HK-2 (cell line): ENCODE measurements at regions not wholly inside any gene's neighbourhood (a gene's known extent, or its start where the extent isn't known, plus 50 kb on each side); places are given as distances from the start of the nearest gene placed in this dataset.
"Not testable (repeated sequence)": the region's sequence is repeated elsewhere in the genome, so short reads cannot be mapped to it uniquely, and the experiment has no call there.

Source experiments
- DNase-seq: peaks from one replicate; pipeline ENCODE4 v3.0.0-alpha.2; 2018; ENCODE audit not compliant: unreplicated experiment

GRCh38 chrX:11836284-11836683 is 78.2 kb downstream of the MSL3 start:
- no peak for DNase-seq

DNA sequence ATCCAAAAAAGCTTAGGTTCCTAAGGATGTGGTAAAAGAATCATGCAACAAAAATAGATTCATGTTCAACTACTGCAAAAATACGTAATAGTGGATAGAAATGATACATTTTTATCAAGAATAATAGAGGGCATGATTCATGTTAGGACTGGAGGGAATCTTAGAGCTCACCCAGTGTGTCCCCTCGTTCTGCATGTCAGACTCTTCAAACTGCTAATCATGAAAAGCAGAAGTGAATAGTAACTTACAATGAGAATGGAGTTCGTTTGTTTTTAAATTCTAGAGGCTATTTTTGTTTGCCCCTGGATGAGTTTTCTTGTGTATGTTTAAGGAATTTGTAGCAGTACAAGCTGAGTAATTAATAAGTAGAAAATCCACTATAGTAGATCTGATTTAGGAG is 79.4 kb downstream of the MSL3 start:
- no peak for DNase-seq

DNA sequence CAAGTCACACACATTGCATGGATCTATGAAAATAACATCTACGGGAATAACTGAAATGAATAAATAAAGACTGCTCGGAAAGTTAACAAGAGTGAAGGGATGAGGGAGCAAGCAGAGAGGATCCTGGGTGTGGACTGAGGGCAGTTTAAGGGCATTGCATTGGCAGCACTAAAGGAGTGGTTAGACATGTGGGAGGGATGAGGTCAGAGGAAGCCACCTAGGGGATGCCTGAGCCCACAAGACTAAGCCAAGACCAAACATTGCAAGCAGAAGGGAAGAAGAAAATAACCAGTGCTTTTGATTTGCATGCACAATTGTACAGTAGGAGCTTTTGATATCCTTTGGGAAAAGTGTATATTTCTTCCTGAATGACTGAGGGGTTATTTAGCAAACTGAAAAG is 106.1 kb downstream of the MSL3 start:
- no peak for DNase-seq

GRCh38 chrX:11867610-11868345 is 109.7 kb downstream of the MSL3 start:
- peak; percentile 26 for DNase-seq

DNA sequence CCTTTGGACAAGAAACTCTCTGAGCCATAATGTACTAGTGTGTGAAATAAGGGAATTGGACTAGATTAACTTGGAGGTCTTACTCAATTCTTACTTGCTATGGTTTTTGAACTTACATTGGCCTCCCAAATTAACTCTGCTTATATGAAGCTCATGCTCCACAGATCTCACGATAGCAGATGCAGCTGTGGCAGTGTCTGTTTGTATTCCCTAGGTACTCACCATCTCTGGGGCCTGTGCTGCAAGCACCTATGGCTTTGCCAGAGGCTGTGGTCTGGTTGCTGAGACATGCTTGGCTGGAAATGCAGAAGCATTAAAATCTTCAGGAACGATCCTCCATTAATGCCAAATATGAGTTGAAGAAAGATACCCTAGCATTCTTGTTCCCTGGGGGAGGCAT is 112.8 kb downstream of the MSL3 start:
- no peak for DNase-seq

DNA sequence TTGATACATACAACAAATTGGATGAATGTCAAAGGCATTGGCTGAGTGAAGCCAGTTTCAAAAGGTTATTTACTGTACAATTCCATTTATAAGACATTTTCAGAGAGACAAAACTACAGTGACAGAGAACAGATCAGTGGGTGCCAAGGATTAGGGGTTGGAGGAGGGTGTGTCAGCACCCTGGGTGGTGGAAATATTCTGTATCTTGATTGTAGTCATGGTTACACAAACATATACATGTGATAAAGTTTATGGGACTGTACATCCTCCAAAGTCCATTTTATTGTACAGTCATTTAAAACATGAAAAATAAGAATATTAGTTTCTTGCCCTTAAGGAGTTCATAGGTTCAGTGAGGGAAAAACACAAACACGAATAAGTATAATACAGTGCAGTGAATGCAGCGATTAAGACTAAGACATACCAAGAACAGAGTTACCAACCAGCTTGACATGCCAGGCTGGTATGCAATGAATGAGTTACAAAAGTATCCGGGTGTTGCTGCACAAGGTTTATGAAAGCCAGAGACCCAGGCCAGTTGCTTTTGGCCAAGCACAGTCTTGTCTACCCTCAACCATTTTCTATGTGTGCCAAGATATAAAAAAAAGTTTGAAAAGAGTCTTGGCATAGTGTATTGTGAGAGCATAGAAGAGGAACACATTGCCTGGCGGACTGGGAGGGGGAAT is 123.6 kb downstream of the MSL3 start:
- no peak for DNase-seq

- DNase-seq: no peak
Observed at GRCh38 chrX:11886745-11887144, 128.7 kb downstream of the MSL3 start.

- DNase-seq: no peak
Observed at GRCh38 chrX:11887175-11887574, 129.1 kb downstream of the MSL3 start.

DNA sequence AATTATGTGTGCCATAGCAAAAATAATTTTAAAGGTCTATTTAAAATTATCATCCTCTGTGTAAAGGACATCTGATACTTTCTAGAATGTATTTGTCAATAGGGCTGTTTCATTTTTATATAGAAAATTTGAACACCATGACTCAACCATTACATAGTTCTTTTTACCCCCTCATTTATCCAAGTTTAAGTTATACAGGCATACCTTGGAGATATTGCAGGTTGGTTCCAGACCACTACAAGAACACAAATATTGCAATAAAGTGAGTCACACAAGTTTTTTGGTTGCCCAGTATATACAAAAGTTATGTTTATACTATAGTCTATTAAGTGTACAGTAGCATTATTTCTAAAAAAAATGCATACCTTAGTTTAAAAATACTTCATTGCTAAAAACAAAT is 130.4 kb downstream of the MSL3 start:
- no peak for DNase-seq

GRCh38 chrX:11889791-11890190 is 131.8 kb downstream of the MSL3 start:
- DNase-seq: no peak

- no peak for DNase-seq
Observed at GRCh38 chrX:11890836-11891514, 132.9 kb downstream of the MSL3 start.

- DNase-seq: peak; percentile 49
Observed at GRCh38 chrX:11893933-11894710, 136.1 kb downstream of the MSL3 start.

- DNase-seq: no peak
Observed at GRCh38 chrX:11899091-11899490, 141.1 kb downstream of the MSL3 start.

- DNase-seq: not testable (repeated sequence)
Observed at GRCh38 chrX:11905933-11906332, 147.9 kb downstream of the MSL3 start.

GRCh38 chrX:11908371-11908770 is 150.3 kb downstream of the MSL3 start:
- DNase-seq: no peak

- no peak for DNase-seq
Observed at GRCh38 chrX:11913001-11913400, 155.0 kb downstream of the MSL3 start.

GRCh38 chrX:11929476-11929875 is 171.4 kb downstream of the MSL3 start:
- no peak for DNase-seq

GRCh38 chrX:11932423-11932822 is 174.4 kb downstream of the MSL3 start:
- DNase-seq: no peak

DNA sequence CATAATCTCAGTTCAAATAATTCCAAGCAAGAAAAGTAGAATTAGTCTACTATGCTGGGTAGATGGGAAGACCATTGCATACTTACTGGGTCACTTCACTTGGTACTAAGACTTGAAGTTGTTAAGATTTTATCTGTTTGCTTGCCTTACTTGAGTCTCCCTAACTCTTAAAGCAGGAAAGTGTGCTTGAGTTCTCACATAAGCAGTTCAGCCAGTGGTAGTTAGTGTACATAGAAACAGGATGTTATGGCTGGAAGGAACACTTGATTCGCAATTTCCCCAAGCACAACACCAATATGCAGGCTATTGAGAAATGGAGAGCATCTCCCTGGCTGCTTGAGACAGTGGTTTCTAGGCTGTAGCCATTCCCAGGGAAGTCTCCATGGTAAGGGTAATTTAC is 176.1 kb downstream of the MSL3 start:
- DNase-seq: no peak

- DNase-seq: no peak
Observed at GRCh38 chrX:11941571-11941970, 183.5 kb downstream of the MSL3 start.

- peak; percentile 54 for DNase-seq
Observed at GRCh38 chrX:11944501-11944900, 186.5 kb downstream of the MSL3 start.

- no peak for DNase-seq
Observed at GRCh38 chrX:11949291-11949690, 189.0 kb upstream of the FRMPD4 start.
